ENCODE measurements at regions not wholly inside any gene's neighbourhood (a gene's known extent, or its start where the extent isn't known, plus 50 kb on each side); places are given as distances from the start of the nearest gene placed in this dataset.

DNA sequence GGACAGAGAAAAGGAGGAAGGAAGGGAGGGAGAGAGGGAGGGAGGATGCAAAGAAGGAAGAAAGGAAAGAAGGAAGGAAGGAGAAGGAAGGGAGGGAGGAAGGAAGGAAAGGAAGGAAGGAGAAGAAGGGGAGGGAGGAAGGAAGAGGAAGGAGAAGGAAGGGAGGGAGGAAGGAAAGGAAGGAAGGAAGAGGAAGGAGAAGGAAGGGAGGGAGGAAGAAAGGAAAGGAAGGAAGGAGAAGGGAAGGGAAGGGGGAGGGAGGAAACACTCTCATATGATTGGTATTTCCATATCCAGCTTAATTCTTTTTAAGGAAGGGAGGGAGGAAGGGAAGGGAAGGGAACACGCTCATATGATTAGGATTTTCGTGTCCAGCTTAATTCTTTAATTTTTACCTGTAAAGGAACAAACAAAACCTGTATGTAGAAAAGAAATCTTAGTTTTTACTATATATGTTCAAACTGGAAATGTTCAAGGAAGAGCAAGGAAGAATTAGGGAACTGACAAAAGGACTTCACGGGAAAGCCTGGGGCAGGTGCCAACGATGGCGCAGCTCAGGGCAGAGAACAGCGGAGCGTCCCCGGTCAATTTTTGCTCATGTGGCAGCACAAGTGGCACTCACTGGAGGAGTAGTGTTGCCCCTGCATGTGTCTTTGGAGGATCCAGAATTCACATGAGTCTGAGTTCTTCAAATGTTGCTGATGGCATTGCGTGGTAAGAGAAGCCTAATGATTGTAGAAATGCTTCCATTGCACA is 228.6 kb downstream of the ZNF516 start:
- Histone ChIP-seq H3K79me2 (ENCODE audit: insufficient read depth, low read length) (no peaks in the 10 kb centered on the region), H3K4me3 (ENCODE audit: insufficient read depth, low read length, poor library complexity, severe bottlenecking) (no peak overlapping the region), H3F3A (ENCODE audit: insufficient read depth) (no peaks in the 10 kb centered on the region), H3K9me2 (replicated peaks; ENCODE audit: insufficient read depth, low read length) (no peaks in the 10 kb centered on the region), H4K20me1 (ENCODE audit: low read depth, low read length) (no peaks in the 10 kb centered on the region), H3K27ac (ENCODE audit: low read depth, low read length) (no peak overlapping the region), H3K4me2 (ENCODE audit: low read depth, low read length, poor library complexity, severe bottlenecking) (no peak overlapping the region), H3K9me3 (ENCODE audit: insufficient read depth, low read length) (no peaks in the 10 kb centered on the region), H2AFZ (ENCODE audit: low read depth, low read length, severe bottlenecking) (no peak overlapping the region), H3K9ac (ENCODE audit: low read length) (no peak overlapping the region), H3K27me3 (ENCODE audit: low read length) (no peaks in the 10 kb centered on the region), H3K36me3 (ENCODE audit: low read length) (no peaks in the 10 kb centered on the region)
- TF ChIP-seq CTCF (IDR thresholded peaks at IDR 0.05; ENCODE audit: insufficient read depth, low read length, poor library complexity, severe bottlenecking), result no peak
- TF ChIP-seq EZH2phosphoT487 (conservative IDR thresholded peaks at IDR 0.05; ENCODE audit: low read length), result no peak

GRCh38 chr18:76265497-76266235 is 229.4 kb downstream of the ZNF516 start:
- H3K36me3 ChIP-seq (ENCODE audit: low read length), result no peaks in the 10 kb centered on the region
- no peaks in the 10 kb centered on the region for H3K9me3 ChIP-seq (ENCODE audit: insufficient read depth, low read length)
- H3K27ac ChIP-seq (ENCODE audit: low read depth, low read length), result no peak overlapping the region
- H3K4me3 ChIP-seq (ENCODE audit: insufficient read depth, low read length, poor library complexity, severe bottlenecking), result no peak overlapping the region
- no peaks in the 10 kb centered on the region for H3K27me3 ChIP-seq (ENCODE audit: low read length)
- H3K79me2 ChIP-seq (ENCODE audit: insufficient read depth, low read length), result no peaks in the 10 kb centered on the region
- H4K20me1 ChIP-seq (ENCODE audit: low read depth, low read length), result no peaks in the 10 kb centered on the region
- no peak for TF ChIP-seq CTCF (IDR thresholded peaks at IDR 0.05; ENCODE audit: insufficient read depth, low read length, poor library complexity, severe bottlenecking)
- TF ChIP-seq EZH2phosphoT487 (conservative IDR thresholded peaks at IDR 0.05; ENCODE audit: low read length), result no peak
- H3K4me2 ChIP-seq (ENCODE audit: low read depth, low read length, poor library complexity, severe bottlenecking), result no peak overlapping the region
- H2AFZ ChIP-seq (ENCODE audit: low read depth, low read length, severe bottlenecking), result no peak overlapping the region
- H3K9me2 ChIP-seq (replicated peaks; ENCODE audit: insufficient read depth, low read length), result no peaks in the 10 kb centered on the region
- no peaks in the 10 kb centered on the region for H3F3A ChIP-seq (ENCODE audit: insufficient read depth)
- H3K9ac ChIP-seq (ENCODE audit: low read length), result no peak overlapping the region

- Histone ChIP-seq H3F3A (ENCODE audit: insufficient read depth) (no peaks in the 10 kb centered on the region), H3K27me3 (ENCODE audit: low read length) (no peaks in the 10 kb centered on the region), H3K27ac (ENCODE audit: low read depth, low read length) (no peak overlapping the region), H2AFZ (ENCODE audit: low read depth, low read length, severe bottlenecking) (no peak overlapping the region), H3K4me3 (ENCODE audit: insufficient read depth, low read length, poor library complexity, severe bottlenecking) (no peak overlapping the region), H3K4me2 (ENCODE audit: low read depth, low read length, poor library complexity, severe bottlenecking) (no peak overlapping the region), H3K9me3 (ENCODE audit: insufficient read depth, low read length) (no peaks in the 10 kb centered on the region), H3K9ac (ENCODE audit: low read length) (no peak overlapping the region), H4K20me1 (ENCODE audit: low read depth, low read length) (no peaks in the 10 kb centered on the region), H3K36me3 (ENCODE audit: low read length) (no peaks in the 10 kb centered on the region), H3K79me2 (ENCODE audit: insufficient read depth, low read length) (no peaks in the 10 kb centered on the region), H3K9me2 (replicated peaks; ENCODE audit: insufficient read depth, low read length) (no peaks in the 10 kb centered on the region)
- no peak for TF ChIP-seq EZH2phosphoT487 (conservative IDR thresholded peaks at IDR 0.05; ENCODE audit: low read length)
- TF ChIP-seq CTCF (IDR thresholded peaks at IDR 0.05; ENCODE audit: insufficient read depth, low read length, poor library complexity, severe bottlenecking), result no peak
These were observed 230.2 kb downstream of the ZNF516 start for GRCh38 chr18:76264876-76265250.
